Ramos (cell line): ENCODE measurements at regions not wholly inside any gene's neighbourhood (a gene's known extent, or its start where the extent isn't known, plus 50 kb on each side); places are given as distances from the start of the nearest gene placed in this dataset.
"Not testable (repeated sequence)": the region's sequence is repeated elsewhere in the genome, so short reads cannot be mapped to it uniquely, and the experiment has no call there.

Source experiments
- in situ Hi-C: fragments of 300-500 bp; cut with MboI; formaldehyde crosslinking; loops from one replicate; pipeline ENCODE4 v1.14.3; 2022; ENCODE audit warnings: low sequenced_read_pairs; ENCODE audit not compliant: unreplicated experiment

- in situ Hi-C loops: no loop called here
Measured at GRCh38 chr21:14645702-14646101, 99.6 kb upstream of the SAMSN1 start.

GRCh38 chr21:14632359-14632758 is 86.2 kb upstream of the SAMSN1 start:
- in situ Hi-C loops: no loop called here

- in situ Hi-C loops: no loop called here
Measured at GRCh38 chr21:14630556-14631069, 84.5 kb upstream of the SAMSN1 start.

GRCh38 chr21:14629461-14629860 is 83.3 kb upstream of the SAMSN1 start:
- in situ Hi-C loops: no loop called here

- in situ Hi-C loops: not testable (repeated sequence)
Measured at GRCh38 chr21:14623079-14623478, 77.0 kb upstream of the SAMSN1 start.

- in situ Hi-C loops: no loop called here
Measured at GRCh38 chr21:14620152-14620551, 74.0 kb upstream of the SAMSN1 start.

GRCh38 chr21:14617871-14618270 is 71.8 kb upstream of the SAMSN1 start:
- in situ Hi-C loops: no loop called here

GRCh38 chr21:14617040-14617393 is 70.9 kb upstream of the SAMSN1 start:
- in situ Hi-C loops: no loop called here

- in situ Hi-C loops: no loop called here
Measured at GRCh38 chr21:14616380-14617039, 70.4 kb upstream of the SAMSN1 start.

GRCh38 chr21:14615359-14615974 is 69.4 kb upstream of the SAMSN1 start:
- in situ Hi-C loops: no loop called here

- in situ Hi-C loops: no loop called here
Measured at GRCh38 chr21:14614287-14614686, 68.2 kb upstream of the SAMSN1 start.

- in situ Hi-C loops: no loop called here
Measured at GRCh38 chr21:14613486-14614224, 67.5 kb upstream of the SAMSN1 start.

- in situ Hi-C loops: not testable (repeated sequence)
Measured at GRCh38 chr21:14610119-14610518, 64.0 kb upstream of the SAMSN1 start.

- in situ Hi-C loops: no loop called here
Measured at GRCh38 chr21:14609274-14609673, 63.2 kb upstream of the SAMSN1 start.

- in situ Hi-C loops: no loop called here
Measured at GRCh38 chr21:14607262-14607661, 61.1 kb upstream of the SAMSN1 start.

GRCh38 chr21:14603202-14603601 is 57.1 kb upstream of the SAMSN1 start:
- in situ Hi-C loops: no loop called here

- in situ Hi-C loops: no loop called here
Measured at GRCh38 chr21:14602382-14602958, 56.4 kb upstream of the SAMSN1 start.

GRCh38 chr21:14600569-14601297 is 54.6 kb upstream of the SAMSN1 start:
- in situ Hi-C loops: no loop called here

- in situ Hi-C loops: no loop called here
Measured at GRCh38 chr21:14598065-14598464, 52.0 kb upstream of the SAMSN1 start.
